ENCODE measurements at regions not wholly inside any gene's neighbourhood (a gene's known extent, or its start where the extent isn't known, plus 50 kb on each side); places are given as distances from the start of the nearest gene placed in this dataset.
A peak's percentile ranks its signal among the peaks of the same experiment; 100 is the strongest.

DNA sequence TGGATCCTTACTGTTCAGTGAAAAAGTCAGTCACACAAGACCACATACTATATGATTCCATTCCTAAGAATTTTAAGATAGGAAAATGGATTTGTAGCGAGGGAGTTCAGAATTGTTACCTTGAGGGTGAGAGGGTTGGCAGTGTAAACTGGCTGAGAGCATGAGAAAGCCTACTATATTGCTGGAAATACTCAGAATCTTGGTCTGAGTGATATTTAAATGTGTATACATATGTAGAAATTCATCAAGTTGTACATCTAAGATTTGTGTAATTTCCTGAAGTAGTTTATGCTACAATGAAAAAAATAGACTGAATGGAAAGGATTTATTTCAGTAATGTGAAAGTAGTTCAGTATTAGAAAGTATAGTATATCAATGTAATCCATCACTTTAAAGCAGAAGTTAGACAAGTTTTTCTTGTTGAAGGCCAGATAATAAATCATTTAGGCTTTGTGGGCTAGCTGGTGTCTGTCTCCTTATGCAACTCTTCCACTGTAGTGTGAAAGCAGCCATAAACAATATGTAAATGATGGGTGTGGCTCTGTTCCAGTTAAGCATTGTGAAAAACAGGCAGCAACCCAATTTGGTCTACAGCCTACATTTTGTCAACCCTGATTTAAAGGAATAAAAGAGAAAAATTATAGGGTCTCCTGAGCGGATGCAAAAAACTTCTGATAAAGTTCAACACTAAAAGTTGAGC lies 127.2 kb upstream of the THY1 start:
- no peak for DNase-seq (ENCODE audit: low read depth in 3 of 3, low spot score in 1 of 3)

DNA sequence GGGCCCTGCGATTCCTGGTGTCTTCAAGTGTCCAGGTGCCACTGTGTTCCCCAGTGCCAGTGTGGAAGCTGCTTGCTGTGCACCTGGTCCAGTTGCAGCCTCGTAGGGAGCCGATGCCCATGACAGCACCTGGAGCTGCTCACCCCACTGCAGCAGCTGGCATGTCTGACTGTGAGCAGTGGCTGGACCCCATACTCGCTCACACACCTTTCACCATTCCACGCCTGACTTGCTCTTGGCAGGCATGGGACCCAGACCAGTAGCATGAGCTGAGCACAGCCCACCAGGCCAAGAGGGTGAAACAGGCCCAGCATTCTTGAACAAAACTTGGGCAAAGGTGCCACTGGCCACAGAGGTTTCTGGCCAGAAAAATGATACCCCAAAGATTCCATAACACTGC lies 124.5 kb upstream of the THY1 start:
- no peak for DNase-seq (ENCODE audit: low read depth in 3 of 3, low spot score in 1 of 3)

DNA sequence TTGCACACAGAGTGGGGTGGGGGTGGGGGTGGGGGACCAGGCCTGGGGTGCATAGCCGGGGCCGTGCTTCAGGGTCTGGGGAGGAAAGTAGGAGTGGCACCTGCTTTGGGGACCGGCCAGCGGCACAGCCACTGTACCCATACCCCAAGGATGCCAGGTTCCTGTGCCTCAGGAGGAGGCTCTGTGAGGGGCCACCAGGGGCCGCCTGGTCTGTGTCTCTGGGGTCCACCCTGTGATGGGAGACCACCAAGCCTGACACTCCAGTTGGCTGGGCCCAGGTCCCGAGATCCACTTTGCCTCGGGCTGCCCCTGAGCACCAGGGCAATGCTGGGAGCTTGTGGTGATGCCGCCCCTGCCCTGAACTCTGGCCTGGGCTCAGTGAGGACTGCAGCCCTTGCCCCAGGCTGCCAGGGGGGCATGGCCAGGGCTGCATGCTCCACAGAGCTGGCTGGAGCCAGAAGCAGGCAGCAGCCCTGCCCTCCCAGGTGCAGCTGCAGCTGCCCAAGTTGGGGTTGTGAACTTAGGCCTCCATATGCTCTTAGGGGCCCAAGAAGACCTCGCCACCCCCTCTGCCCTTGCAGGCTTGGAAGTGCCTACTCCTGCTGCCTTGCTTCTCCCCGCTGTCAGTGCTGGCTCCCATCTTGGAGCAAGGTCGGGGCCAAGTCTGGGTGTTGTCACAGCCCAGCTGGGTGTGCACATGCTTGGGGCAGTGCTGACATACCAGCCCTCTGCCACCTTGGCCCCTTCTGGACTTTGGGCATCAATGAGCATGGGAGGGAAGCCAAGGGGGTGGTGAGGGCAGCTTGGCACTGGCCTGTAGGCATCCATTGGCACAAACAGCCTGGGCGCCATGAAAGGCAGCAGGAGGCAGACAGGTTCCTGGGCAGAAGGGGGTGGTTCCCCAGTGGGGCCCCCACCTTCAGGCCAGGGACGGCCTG lies 123.3 kb upstream of the THY1 start:
- no peak for DNase-seq (ENCODE audit: low read depth in 3 of 3, low spot score in 1 of 3)

DNA sequence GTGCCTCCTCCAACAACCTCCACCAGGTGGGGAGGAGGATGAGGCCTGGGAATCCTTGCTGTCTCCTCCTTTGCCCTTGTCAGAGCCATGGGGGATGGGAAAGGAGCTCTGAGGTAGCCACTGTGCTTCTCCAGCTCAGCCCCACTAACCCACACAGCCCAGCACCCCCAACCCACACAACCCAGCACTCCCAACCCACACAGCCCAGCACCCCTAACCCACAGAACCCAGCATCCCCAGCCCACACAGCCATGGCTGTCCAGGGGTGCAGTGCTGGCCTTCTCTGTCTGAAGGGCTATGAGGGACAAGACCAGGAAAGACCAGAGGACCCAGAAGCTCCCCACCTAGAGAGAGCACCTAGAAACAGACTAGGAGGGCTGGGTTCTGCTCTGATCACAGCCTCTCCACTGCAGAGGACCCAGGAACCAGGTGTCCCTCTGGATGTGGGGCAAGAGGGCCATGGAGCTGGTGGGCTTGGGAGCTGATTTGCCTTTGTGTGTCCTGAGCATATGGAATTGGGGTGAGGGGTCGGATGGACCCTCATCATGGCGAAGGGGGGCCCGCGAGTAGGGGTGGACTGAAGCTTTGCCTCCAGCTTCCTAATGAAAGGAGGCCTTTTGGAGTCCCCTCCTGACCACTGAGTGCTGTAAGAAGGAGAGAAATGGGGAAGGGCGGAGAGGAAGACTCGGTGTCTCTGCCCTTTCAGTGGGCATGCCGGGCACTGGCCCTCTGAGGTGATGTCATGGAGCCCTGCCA lies 117.6 kb upstream of the THY1 start:
- no peak for DNase-seq (ENCODE audit: low read depth in 3 of 3, low spot score in 1 of 3)

DNA sequence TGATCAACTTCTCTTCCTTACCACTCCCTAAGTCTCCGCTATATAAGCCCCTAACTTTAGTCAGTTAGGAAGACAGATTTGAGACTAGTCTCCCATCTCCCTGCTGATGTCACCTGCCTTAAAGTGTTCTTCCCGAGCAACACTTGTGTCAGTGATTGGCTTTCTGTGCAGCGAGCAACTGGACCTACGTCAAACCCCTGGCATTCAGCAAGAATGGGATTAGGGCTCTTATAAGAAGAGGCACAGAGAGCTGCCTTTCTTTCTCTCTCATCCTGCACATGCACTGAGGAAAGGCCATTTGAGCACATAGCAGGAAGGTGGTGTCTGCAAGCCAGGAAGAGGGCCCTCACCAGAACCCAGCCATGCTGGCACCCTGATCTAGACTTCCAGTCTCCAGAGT lies 116.6 kb upstream of the THY1 start:
- no peak for DNase-seq (ENCODE audit: low read depth in 3 of 3, low spot score in 1 of 3)

DNA sequence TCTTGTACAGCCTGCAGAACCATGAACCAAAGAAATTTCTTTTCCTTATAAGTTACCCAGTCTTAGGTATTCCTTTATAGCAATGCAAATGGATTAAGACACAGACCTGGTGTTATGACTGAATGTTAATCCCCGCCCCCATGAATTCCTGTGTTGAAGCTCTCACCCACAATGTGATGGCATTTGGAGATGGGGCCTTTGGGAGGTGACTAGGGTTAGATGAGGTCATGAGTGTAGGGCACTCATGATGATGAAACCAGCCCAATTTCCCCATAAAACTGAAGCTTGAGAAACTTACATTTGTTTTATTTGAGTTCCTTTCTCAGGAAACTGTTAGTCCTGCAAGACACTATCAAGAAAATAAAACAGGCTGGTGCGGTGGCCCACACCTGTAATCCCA lies 115.8 kb upstream of the THY1 start:
- DNase-seq (ENCODE audit: low read depth in 3 of 3, low spot score in 1 of 3) = no peak

DNA sequence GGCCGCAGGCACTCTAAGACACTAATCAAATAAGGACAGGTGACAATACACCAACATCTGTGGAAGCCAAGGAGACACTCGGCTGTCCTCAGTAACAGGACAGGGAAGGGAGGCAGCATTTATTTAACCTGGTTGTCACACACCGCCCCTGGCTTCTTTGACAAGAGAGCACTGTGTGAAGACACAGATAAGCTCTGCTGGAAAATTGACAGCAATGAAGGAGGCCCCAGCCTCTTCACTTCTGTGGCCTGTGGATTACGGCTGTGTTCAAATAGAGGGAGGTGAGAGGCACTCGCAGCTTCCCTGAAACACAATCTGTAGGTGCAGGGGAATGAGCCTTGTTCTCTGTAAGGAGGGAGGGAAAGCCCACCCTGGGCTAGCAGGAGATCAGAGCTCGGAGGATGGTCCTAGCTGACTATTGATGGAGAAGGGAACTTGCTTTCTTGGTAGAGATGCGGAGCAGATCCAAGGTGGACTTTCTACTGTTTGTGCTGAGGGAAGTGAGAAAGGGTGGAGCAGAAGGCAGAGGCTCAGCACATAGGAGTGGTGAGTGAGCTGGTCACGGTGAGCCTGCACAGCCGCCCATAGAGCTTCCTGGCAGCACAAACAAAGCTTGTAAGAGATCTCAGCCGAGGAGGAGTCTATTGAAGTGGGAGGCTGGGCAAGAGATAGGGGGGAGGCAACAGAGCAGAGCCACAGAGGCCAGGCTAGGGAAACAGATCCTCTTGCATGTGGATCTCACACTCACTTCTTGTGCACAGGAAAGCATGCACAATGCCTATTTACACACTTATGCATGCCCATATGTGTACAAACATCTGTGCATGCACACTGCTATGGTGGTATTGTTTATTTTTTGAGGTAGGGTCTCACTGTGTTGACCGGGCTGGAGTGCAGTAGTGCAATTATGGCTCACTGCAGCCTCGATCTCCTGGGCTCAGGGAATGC lies 114.6 kb upstream of the THY1 start:
- DNase-seq (ENCODE audit: low read depth in 3 of 3, low spot score in 1 of 3) = no peak

DNA sequence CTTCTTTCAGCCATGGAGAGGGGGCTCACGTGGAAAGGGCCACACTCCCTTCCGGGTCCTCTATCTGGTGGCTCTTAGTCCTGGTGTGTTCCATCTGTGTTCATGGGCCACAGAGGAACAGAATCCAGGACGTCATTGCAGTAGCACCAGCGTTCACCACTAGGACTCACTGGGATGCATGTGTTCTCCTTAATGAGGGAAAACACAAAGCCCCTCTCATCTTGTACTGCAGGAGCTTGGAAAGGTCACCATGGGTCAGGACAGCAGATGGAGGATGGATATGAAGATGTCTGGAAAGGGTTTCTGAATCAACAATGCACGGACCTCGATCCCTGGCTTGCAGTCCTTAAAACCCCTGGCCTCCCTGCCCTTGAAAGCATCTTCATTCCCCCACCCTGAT lies 113.8 kb upstream of the THY1 start:
- DNase-seq (ENCODE audit: low read depth in 3 of 3, low spot score in 1 of 3) = no peak

DNA sequence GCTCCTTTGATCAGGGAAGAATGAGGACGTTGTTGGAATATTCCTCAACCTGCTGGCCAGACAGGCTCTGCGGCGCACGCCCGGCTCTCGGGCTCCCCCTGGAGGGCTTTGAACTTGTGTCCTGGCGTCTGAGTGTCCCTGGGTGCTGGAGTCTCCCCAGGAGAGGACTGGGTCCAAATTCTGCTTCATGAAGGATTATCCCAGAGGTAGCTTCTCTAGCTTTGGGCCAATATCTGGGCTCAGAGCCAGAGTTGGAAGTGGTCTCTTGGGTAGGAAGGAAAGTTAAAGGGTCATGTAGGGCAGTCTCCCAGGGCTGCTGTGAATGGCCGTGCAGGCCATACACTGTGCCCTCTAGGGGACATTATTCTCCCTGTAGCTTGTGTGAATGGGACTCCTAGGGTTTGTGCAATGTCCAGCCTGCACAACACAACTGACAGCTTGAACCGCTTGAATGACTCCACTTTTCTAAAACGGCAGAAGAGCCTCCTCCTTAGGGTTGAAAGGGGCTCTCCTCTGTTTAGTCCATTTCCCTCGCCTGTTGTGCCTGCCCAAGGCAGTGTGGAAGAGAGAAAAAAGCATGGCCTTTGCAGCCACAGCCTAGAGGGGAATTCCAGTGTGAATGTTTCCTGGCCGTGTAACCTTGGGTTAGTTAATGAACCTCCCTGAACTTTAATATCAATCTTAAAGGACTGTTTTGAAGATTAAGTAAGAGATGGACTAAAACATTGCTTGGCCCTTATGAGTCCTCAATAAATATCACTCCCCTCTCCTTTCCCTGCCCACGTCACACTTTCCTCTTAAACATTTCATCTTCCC lies 111.2 kb upstream of the THY1 start:
- DNase-seq (ENCODE audit: low read depth in 3 of 3, low spot score in 1 of 3) = peak in 1 of 3 donors; percentile 40

DNA sequence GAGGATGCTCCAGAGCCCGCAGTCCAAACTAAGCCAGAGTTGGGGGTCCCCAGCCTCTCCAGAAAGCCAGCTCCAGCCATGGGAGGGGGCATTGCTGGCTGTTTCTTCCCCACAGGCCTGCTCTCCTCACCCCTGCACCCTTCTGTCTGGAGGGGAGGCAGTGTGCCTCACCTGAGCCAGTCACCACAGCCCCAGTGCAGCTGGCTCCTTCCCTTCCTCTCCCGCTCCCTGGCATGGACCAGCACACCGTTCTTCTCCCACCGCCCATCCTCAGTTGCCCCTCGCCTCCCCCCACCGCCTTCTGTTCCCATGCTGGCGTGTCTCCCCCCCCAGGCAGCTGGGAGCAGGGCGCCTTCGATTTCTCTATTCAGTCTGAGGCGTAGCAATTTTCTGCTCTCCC lies 110.5 kb upstream of the THY1 start:
- DNase-seq (ENCODE audit: low read depth in 3 of 3, low spot score in 1 of 3) = no peak

DNA sequence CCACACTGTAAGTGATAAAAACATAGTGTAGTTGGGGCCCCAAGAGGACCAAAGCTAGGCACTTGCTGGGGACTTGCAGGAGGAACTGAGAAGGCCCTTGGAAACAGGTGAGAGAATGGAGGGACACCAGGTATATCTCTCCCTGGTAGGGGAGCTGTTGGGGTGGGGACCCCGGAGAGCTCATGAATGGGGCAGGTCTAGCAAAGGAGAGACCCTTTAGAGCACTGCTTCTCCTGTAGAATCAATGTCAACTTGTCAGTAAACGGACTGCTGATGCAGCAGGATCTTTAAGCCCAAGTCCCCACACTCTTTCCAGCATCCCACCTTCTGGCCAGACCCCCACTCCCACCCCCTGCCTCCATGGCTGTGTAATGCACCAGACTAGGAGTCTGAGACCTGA lies 109.6 kb upstream of the THY1 start:
- DNase-seq (ENCODE audit: low read depth in 3 of 3, low spot score in 1 of 3) = no peak

DNA sequence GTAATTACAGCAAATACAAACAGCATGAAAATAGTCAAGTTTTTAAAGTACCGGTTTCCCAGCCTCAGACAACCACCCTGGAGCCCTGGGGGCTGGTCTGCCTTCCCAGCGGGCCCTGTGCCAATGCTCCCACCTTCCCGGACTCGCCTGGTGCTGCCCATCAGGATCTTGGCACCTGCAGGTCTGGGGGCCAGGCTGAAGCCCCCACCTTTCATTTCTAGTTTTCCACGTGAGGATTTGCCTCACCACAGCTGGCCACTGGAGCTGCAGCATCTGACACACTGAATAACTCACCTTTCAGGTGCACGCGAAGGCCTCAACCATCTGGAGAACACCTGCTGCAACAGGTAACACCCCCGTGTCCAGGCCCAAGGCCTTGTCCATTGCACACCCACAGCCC lies 108.7 kb upstream of the THY1 start:
- no peak for DNase-seq (ENCODE audit: low read depth in 3 of 3, low spot score in 1 of 3)

DNA sequence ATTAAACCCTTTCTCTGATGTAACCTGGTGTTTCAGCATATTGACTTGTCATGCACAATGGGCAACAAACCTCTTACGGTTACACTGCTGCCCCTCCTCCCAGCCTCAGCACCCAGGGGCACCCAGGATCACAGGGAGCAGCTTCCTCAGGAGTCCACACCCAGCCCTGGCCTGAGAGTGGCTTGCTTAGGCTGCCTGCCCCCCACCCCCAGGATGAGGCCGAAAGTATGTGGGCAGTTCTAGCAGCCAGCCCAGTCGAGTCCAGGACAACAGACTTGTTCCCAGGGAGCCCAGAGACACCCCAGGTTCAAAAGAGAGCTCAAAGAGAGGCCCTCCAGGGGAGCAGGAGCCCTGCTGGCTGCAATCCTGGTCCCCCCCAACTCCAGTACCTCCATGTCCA lies 108.1 kb upstream of the THY1 start:
- DNase-seq (ENCODE audit: low read depth in 3 of 3, low spot score in 1 of 3) = no peak

DNA sequence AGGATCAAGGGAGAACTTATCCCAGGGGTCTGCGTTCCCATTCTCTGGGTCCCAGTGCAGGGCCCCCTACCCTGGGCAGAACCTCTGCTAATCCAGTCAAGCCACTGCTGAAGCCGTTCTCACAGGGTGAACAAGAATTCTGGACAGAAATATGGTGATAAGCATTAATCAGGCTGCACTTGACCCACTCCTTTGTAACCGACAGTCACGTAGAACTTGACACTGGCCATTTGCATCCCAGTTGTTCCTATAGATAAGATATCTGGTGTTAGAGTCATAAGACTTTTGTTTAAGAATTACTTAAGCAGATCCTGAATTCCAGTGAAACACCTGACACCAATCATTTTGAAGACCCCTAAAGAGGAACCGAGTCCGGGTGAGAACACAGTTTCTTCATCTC lies 107.5 kb upstream of the THY1 start:
- no peak for DNase-seq (ENCODE audit: low read depth in 3 of 3, low spot score in 1 of 3)

DNA sequence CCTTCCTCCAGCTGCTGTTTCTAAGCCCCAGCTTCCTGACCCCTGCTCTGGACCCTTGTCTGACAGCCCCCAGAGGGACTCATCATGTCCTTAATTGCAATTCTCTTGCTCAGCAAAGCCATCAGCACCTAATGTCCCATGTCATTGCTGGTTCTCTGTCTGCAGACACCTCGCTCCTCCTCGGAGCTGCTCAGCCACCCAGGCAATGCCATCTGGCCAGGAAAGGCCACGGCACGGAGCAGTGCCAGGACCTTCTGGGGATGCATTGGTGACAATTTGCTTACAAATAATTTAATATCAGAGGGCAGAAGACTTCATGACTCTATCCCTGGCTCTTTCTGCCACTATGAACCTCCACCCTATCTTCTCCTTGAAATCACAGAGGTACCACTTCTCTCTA lies 107.0 kb upstream of the THY1 start:
- DNase-seq (ENCODE audit: low read depth in 3 of 3, low spot score in 1 of 3) = no peak

DNA sequence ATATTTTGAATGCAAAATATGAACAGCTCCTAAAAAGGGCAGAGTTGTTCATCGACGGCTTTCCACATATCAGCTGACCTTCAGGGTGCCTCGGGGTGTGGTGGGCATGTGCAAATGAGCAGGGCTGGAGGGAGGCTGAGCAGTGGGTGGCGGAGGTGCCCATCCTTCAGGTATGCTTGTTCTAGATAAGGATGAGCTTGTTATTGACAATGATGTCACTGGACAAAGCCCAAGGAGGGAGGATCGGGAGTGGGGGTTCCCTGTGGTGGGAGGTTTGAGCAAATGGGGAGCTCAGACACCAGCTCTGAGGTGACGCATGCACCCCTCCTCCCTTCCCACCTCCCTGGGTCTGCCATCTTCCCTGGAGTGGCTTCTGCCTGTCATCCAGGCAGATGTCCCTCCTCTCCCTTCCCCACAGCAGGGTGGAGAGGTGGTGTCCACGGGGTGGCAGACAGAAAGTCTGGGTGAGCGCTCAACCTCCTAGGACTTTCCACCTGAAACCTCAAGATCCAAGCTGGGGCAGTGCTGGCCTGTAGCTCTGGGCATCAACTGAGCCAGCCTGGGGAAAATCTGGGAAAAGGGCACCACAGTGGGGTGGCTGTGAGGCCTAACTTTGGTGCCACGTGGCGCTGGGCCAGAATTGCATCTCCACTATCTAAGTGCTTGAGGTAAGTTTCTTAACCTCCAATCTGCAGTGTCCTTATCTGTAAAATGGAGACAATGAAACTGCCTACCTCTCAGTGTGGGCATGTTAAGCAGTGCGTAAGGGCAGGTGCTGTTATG lies 106.3 kb upstream of the THY1 start:
- DNase-seq (ENCODE audit: low read depth in 3 of 3, low spot score in 1 of 3) = no peak

DNA sequence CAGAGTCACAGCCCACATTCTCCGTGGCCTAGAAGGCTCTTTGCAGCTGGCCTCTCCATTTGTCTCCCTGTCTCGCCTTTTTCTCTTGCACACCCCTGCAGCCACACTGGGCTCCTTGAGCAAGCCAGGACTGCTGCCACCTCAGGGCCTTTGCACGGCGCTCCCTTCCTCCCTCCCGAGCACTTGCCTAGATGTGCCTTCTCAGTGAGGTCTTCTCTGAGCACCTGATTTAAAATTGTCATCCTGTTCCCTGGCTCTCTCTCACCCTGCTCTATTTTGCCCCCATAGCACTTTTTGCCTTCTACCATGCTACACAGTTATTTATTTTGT lies 102.9 kb upstream of the THY1 start:
- no peak for DNase-seq (ENCODE audit: low read depth in 3 of 3, low spot score in 1 of 3)

DNA sequence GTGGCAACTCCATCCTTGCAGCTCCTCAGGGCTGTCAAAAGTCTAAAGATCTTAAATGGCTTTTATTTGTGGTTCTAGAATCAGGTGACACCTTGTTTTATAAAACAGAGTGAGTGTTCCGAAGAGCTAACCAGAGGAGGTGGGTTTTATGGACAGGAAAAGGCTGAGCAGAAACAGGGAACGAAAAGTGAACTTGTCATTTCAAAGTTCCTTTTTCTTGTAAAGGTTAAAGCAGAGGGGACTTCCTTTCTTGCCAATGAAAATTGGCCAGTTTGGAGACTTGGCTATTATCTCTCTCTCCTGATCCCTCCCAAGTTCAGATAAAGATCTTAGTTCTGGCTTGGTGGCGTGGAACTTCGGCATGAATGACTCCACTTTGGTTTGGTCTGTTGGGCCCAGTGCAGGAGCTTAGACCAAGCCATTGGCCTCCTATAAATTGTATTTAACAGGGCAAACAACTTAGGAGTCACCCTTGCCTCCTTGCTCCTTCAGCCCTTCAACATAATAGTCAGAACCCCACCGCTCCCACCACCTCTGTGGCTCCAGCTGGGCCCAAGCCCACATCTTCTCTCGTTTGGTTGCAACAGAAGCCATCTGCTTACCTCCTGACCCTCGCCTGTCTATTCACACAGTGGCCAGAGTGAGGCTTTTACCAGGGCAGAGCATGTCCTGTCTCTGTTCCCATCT lies 102.4 kb upstream of the THY1 start:
- no peak for DNase-seq (ENCODE audit: low read depth in 3 of 3, low spot score in 1 of 3)

Measured in stimulated activated CD4-positive, alpha-beta T cell treated with anti-CD3 and anti-CD28 coated beads, TNF-alpha, amount 100 ng/mL, for 1 hour (primary cell).